GM12878 (cell line): ENCODE measurements at regions not wholly inside any gene's neighbourhood (a gene's known extent, or its start where the extent isn't known, plus 50 kb on each side); places are given as distances from the start of the nearest gene placed in this dataset.

Source experiments
- BMI1 ChIP-seq: fragments of 450-650 bp; IDR thresholded peaks from 2 replicates; pipeline ENCODE4 v1.6.1; 2016; ENCODE audit warnings: mild to moderate bottlenecking, moderate library complexity, borderline replicate concordance
- CBFB ChIP-seq: IDR thresholded peaks from 2 replicates; pipeline ENCODE4 v1.6.1; 2016; ENCODE audit warnings: antibody characterized with exemption, low read depth
- CTCF ChIP-seq, 3 experiments: IDR thresholded peaks in 2 of 3; conservative IDR thresholded peaks in 1 of 3; 2 replicates each; pipeline ENCODE4 v1.5.1; 2011; ENCODE audit warnings: low read depth in 3 of 3, low read length in 3 of 3, mild to moderate bottlenecking in 3 of 3, control low read depth in 2 of 3, moderate library complexity in 2 of 3, inconsistent platforms in 1 of 3, mixed read lengths in 1 of 3; ENCODE audit not compliant: control insufficient read depth in 2 of 3, insufficient read depth in 1 of 3; ENCODE audit errors: extremely low read depth in 1 of 3
- CUX1 ChIP-seq: IDR thresholded peaks from 2 replicates; pipeline ENCODE4 v1.6.1; 2012; ENCODE audit warnings: improper control_type of control experiment, low read depth, low read length; ENCODE audit not compliant: insufficient replicate concordance
- EP300 ChIP-seq, 2 experiments: fragments of 150-350 bp in 1 of 2; IDR thresholded peaks; 2 replicates each; pipeline ENCODE4 v1.6.1; 2011 to 2012; ENCODE audit warnings: low read depth in 2 of 2, low read length in 2 of 2, borderline replicate concordance in 1 of 2, improper control_type of control experiment in 1 of 2, inconsistent platforms in 1 of 2; ENCODE audit not compliant: control insufficient read depth in 1 of 2
- JUND ChIP-seq: IDR thresholded peaks from 2 replicates; pipeline ENCODE4 v1.6.1; 2012; ENCODE audit warnings: low read depth, mild to moderate bottlenecking, low read length, improper control_type of control experiment, moderate library complexity
- MEF2A ChIP-seq: IDR thresholded peaks from 2 replicates; pipeline ENCODE4 v1.6.1; 2011; ENCODE audit warnings: low read depth, mild to moderate bottlenecking, low read length, moderate library complexity; ENCODE audit not compliant: insufficient read depth
- TCF7 ChIP-seq: IDR thresholded peaks from 2 replicates; pipeline ENCODE4 v1.6.1; 2014; ENCODE audit warnings: antibody characterized with exemption, borderline replicate concordance

- TF ChIP-seq MEF2A = no peak
- TF ChIP-seq BMI1 = no peak
- TF ChIP-seq TCF7 = no peak
- no peak for TF ChIP-seq EP300 (IDR thresholded peaks at IDR 0.05; ENCODE audit: borderline replicate concordance in 1 of 2, control insufficient read depth in 1 of 2, low read depth in 2 of 2, low read length in 2 of 2)
- no peak for TF ChIP-seq CBFB
- TF ChIP-seq CTCF (IDR thresholded peaks at IDR 0.05 in 2 of 3, conservative IDR thresholded peaks at IDR 0.05 in 1 of 3; ENCODE audit: control insufficient read depth in 2 of 3, extremely low read depth in 1 of 3, insufficient read depth in 1 of 3, low read depth in 3 of 3, low read length in 3 of 3) = no peak
- no peak for TF ChIP-seq JUND
- no peak for TF ChIP-seq CUX1
These were observed 250.9 kb downstream of the TOMM20 start for GRCh38 chr1:234877761-234878160.
